K562 (cell line): ENCODE measurements at regions not wholly inside any gene's neighbourhood (a gene's known extent, or its start where the extent isn't known, plus 50 kb on each side); places are given as distances from the start of the nearest gene placed in this dataset.

ENCODE experiments used
- BCLAF1 ChIP-seq, 2 experiments: fragments of 450-650 bp in 1 of 2; IDR thresholded peaks; 2 replicates each; pipeline ENCODE4 v1.6.1; 2011 to 2017; ENCODE audit warnings: low read depth in 2 of 2, antibody characterized with exemption in 1 of 2, borderline replicate concordance in 1 of 2, low read length in 1 of 2, mild to moderate bottlenecking in 1 of 2, mixed read lengths in 1 of 2; ENCODE audit not compliant: control insufficient read depth in 1 of 2
- E2F1 ChIP-seq: sonication (generic); formaldehyde crosslinking; IDR thresholded peaks from 2 replicates; pipeline ENCODE4 v1.8.1; 2023; ENCODE audit warnings: mild to moderate bottlenecking, missing genetic modification reagents, moderate library complexity
- MNT ChIP-seq, 2 experiments: fragments of 450-650 bp; conservative IDR thresholded peaks; 2 replicates each; pipeline ENCODE4 v1.6.1; 2017; ENCODE audit warnings: mild to moderate bottlenecking in 2 of 2, moderate library complexity in 2 of 2
- NELFE ChIP-seq: IDR thresholded peaks from 2 replicates; pipeline ENCODE4 v1.6.1; 2011; ENCODE audit warnings: mild to moderate bottlenecking; ENCODE audit not compliant: insufficient read depth, insufficient read length
- NR1H2 ChIP-seq: sonication (generic); formaldehyde crosslinking; IDR thresholded peaks from 2 replicates; pipeline ENCODE4 v1.4.0; 2020; ENCODE audit warnings: mild to moderate bottlenecking, missing genetic modification reagents
- NR2C1 ChIP-seq, 2 experiments: fragments of 450-650 bp; IDR thresholded peaks; 2 replicates each; pipeline ENCODE4 v1.6.1; 2017; ENCODE audit warnings: mild to moderate bottlenecking in 2 of 2, antibody characterized with exemption in 1 of 2, inconsistent platforms in 1 of 2, missing compliant biosample characterization in 1 of 2, missing genetic modification characterization in 1 of 2
- NRF1 ChIP-seq, 2 experiments: fragments of 450-650 bp; IDR thresholded peaks in 1 of 2; conservative IDR thresholded peaks in 1 of 2; 2 replicates each; pipeline ENCODE4 v1.6.1; 2014; ENCODE audit warnings: mild to moderate bottlenecking in 2 of 2
- RAD21 ChIP-seq, 2 experiments: fragments of 250-450 bp in 1 of 2; fragments of 450-650 bp in 1 of 2; sonication (Bioruptor Pico) in 1 of 2; formaldehyde crosslinking in 1 of 2; IDR thresholded peaks in 1 of 2; conservative IDR thresholded peaks in 1 of 2; 2 replicates each; pipeline versions ENCODE4 v1.4.0 to v1.8.0; 2020 to 2022; ENCODE audit warnings: mild to moderate bottlenecking in 2 of 2, moderate library complexity in 1 of 2
- XRCC3 ChIP-seq: fragments of 450-650 bp; IDR thresholded peaks from 2 replicates; pipeline ENCODE4 v1.6.1; 2017; ENCODE audit warnings: mild to moderate bottlenecking, moderate library complexity
- ZBTB11 ChIP-seq, 3 experiments: fragments of 200-800 bp in 1 of 3; fragments of 250-450 bp in 1 of 3; fragments of 450-650 bp in 1 of 3; sonication (Bioruptor Pico) in 1 of 3; sonication (Bioruptor generic) in 1 of 3; formaldehyde crosslinking in 1 of 3; IDR thresholded peaks; 2 replicates each; pipeline versions ENCODE4 v1.6.1 to v1.8.0; 2016 to 2022; ENCODE audit warnings: mild to moderate bottlenecking in 2 of 3, missing genetic modification characterization in 2 of 3, missing compliant biosample characterization in 1 of 3, moderate library complexity in 1 of 3
- ZBTB12 ChIP-seq: fragments of 250-450 bp; sonication (Bioruptor Pico); IDR thresholded peaks from 2 replicates; pipeline ENCODE4 v1.4.0; 2020
- ZC3H11A ChIP-seq: IDR thresholded peaks from 2 replicates; pipeline ENCODE4 v1.6.1; 2012; ENCODE audit warnings: low read depth, low read length, improper control_type of control experiment
- ZNF24 ChIP-seq: fragments of 450-650 bp; IDR thresholded peaks from 2 replicates; pipeline ENCODE4 v1.6.1; 2016
- ZNF639 ChIP-seq, 2 experiments: fragments of 200-800 bp in 1 of 2; sonication (Bioruptor generic) in 1 of 2; sonication (generic) in 1 of 2; formaldehyde crosslinking in 1 of 2; IDR thresholded peaks in 1 of 2; conservative IDR thresholded peaks in 1 of 2; 2 replicates each; pipeline versions ENCODE4 v1.5.0 to v1.6.1; 2016 to 2020; ENCODE audit warnings: missing compliant biosample characterization in 1 of 2, missing genetic modification characterization in 1 of 2, missing genetic modification reagents in 1 of 2

GRCh38 chr1:213605732-213606131 is 382.0 kb upstream of the PROX1 start (continued):
- TF ChIP-seq ZNF24 (no peak), NELFE (no peak), E2F1 (CRISPR knock-in tag) (no peak), XRCC3 (no peak), NR2C1 (IDR thresholded peaks at IDR 0.05) (peak; percentile 81), NR2C1 (tag; IDR thresholded peaks at IDR 0.05) (peak; percentile 96), ZC3H11A (no peak), RAD21 (CRISPR knock-in tag; conservative IDR thresholded peaks at IDR 0.05 in 1 of 2, IDR thresholded peaks at IDR 0.05 in 1 of 2) (no peak), MNT (conservative IDR thresholded peaks at IDR 0.05) (no peak), ZBTB11 (CRISPR knock-in tag; IDR thresholded peaks at IDR 0.05) (peak in 1 of 3 experiments; percentile 70; a peak in 2 of 6 replicates), NR1H2 (CRISPR knock-in tag) (no peak), ZBTB12 (CRISPR knock-in tag) (no peak), ZNF639 (CRISPR knock-in tag; conservative IDR thresholded peaks at IDR 0.05 in 1 of 2, IDR thresholded peaks at IDR 0.05 in 1 of 2) (no peak), BCLAF1 (IDR thresholded peaks at IDR 0.05; ENCODE audit: borderline replicate concordance in 1 of 2, control insufficient read depth in 1 of 2, low read depth in 2 of 2, low read length in 1 of 2) (no peak), NRF1 (conservative IDR thresholded peaks at IDR 0.05 in 1 of 2, IDR thresholded peaks at IDR 0.05 in 1 of 2) (peak; percentile 44 to 47; a peak in 3 of 4 replicates)
